NCI-H2081 (cell line): ENCODE measurements at regions not wholly inside any gene's neighbourhood (a gene's known extent, or its start where the extent isn't known, plus 50 kb on each side); places are given as distances from the start of the nearest gene placed in this dataset.
A peak's percentile ranks its signal among the peaks of the same experiment; 100 is the strongest.
"Not testable (repeated sequence)": the region's sequence is repeated elsewhere in the genome, so short reads cannot be mapped to it uniquely, and the experiment has no call there.

Experiments
- DNase-seq, 2 experiments: peaks; one replicate each; lab custom pipeline; 2025; lab: John Stamatoyannopoulos, UW

GRCh38 chr11:127941554-127941953, 645.8 kb downstream of the ETS1 start:
- not testable (repeated sequence) for DNase-seq

- no peak for DNase-seq
Observed at GRCh38 chr11:127939000-127939399, 648.4 kb downstream of the ETS1 start.

GRCh38 chr11:127935081-127935480, 652.3 kb downstream of the ETS1 start:
- no peak for DNase-seq

- not testable (repeated sequence) for DNase-seq
Observed at GRCh38 chr11:127933961-127934360, 653.4 kb downstream of the ETS1 start.

- no peak for DNase-seq
Observed at GRCh38 chr11:127931803-127932202, 655.6 kb downstream of the ETS1 start.

GRCh38 chr11:127926721-127927120, 660.6 kb downstream of the ETS1 start:
- peak in 1 of 2 experiments; percentile 71 for DNase-seq

GRCh38 chr11:127925475-127925874, 661.9 kb downstream of the ETS1 start:
- DNase-seq: no peak

GRCh38 chr11:127919206-127920000, 668.0 kb downstream of the ETS1 start:
- no peak for DNase-seq

GRCh38 chr11:127902382-127902781, 685.0 kb downstream of the ETS1 start:
- DNase-seq: no peak

- DNase-seq: no peak
Observed at GRCh38 chr11:127898422-127899365, 688.7 kb downstream of the ETS1 start.

GRCh38 chr11:127895776-127896175, 691.6 kb downstream of the ETS1 start:
- DNase-seq: no peak

- no peak for DNase-seq
Observed at GRCh38 chr11:127894316-127894715, 693.0 kb downstream of the ETS1 start.

- no peak for DNase-seq
Observed at GRCh38 chr11:127890030-127890615, 697.2 kb downstream of the ETS1 start.

GRCh38 chr11:127888386-127888785, 699.0 kb downstream of the ETS1 start:
- no peak for DNase-seq

- no peak for DNase-seq
Observed at GRCh38 chr11:127875131-127875530, 712.2 kb downstream of the ETS1 start.

- DNase-seq: no peak
Observed at GRCh38 chr11:127873478-127873877, 713.9 kb downstream of the ETS1 start.

GRCh38 chr11:127866109-127866508, 721.2 kb downstream of the ETS1 start:
- DNase-seq: no peak

GRCh38 chr11:127864861-127865260, 722.5 kb downstream of the ETS1 start:
- DNase-seq: no peak

GRCh38 chr11:127862406-127862805, 725.0 kb downstream of the ETS1 start:
- DNase-seq: no peak

GRCh38 chr11:127859941-127860354, 727.4 kb downstream of the ETS1 start:
- DNase-seq: no peak

- DNase-seq: no peak
Observed at GRCh38 chr11:127844876-127845275, 742.5 kb downstream of the ETS1 start.
